H1 (cell line): ENCODE measurements at regions not wholly inside any gene's neighbourhood (a gene's known extent, or its start where the extent isn't known, plus 50 kb on each side); places are given as distances from the start of the nearest gene placed in this dataset.

Experiments
- BACH1 ChIP-seq: IDR thresholded peaks from 2 replicates; pipeline ENCODE4 v1.6.1; 2012; ENCODE audit warnings: low read length, improper control_type of control experiment
- BCL11A ChIP-seq, 2 experiments: IDR thresholded peaks; one replicate each; pipeline ENCODE4 v1.6.1; 2011; ENCODE audit warnings: low read depth in 2 of 2, low read length in 2 of 2, mild to moderate bottlenecking in 2 of 2
- EP300 ChIP-seq, 2 experiments: IDR thresholded peaks; 1 replicate in 1 of 2; 2 replicates in 1 of 2; pipeline ENCODE4 v1.6.1; 2011 to 2012; ENCODE audit warnings: low read depth in 2 of 2, low read length in 2 of 2, mild to moderate bottlenecking in 2 of 2, borderline replicate concordance in 1 of 2, inconsistent platforms in 1 of 2, moderate library complexity in 1 of 2
- NANOG ChIP-seq: IDR thresholded peaks from 2 replicates; pipeline ENCODE4 v1.6.1; 2011; ENCODE audit warnings: low read length, low read depth, mild to moderate bottlenecking, inconsistent platforms; ENCODE audit not compliant: insufficient read depth, poor library complexity, severe bottlenecking

DNA sequence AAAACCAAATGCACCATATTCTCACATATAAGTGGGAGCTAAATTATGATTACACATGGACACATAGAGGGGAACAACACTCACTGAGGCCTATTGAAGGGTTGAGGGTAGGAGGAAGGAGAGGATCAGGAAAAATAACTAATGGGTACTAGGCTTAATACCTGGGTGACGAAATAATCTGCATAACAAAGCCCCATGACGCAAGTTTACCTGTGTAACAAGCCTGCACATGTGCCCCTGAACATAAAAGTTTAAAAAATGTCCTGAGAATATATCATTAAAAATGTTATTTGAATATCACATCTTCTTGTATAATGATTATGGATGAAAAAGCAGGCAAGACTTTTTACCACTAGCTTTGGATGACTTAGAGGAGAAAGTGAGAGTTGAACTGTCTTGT is 138.0 kb upstream of the NOVA1 start (continued):
- TF ChIP-seq EP300 (IDR thresholded peaks at IDR 0.05; ENCODE audit: borderline replicate concordance in 1 of 2, low read depth in 2 of 2, low read length in 2 of 2) (no peak), BCL11A (IDR thresholded peaks at IDR 0.05; ENCODE audit: low read depth in 2 of 2, low read length in 2 of 2) (no peak), NANOG (no peak), BACH1 (no peak)
- TF ChIP-seq, all 59 proteins: peak for 0
